H9 (cell line): ENCODE measurements at regions not wholly inside any gene's neighbourhood (a gene's known extent, or its start where the extent isn't known, plus 50 kb on each side); places are given as distances from the start of the nearest gene placed in this dataset.

Experiments
- DNase-seq: peaks from one replicate; pipeline ENCODE4 v3.0.0-alpha.2; 2017
- H2AFZ ChIP-seq: one replicate; pipeline ENCODE4 v1.6.1; 2013; ENCODE audit warnings: mild to moderate bottlenecking, low read length, control low read depth, moderate library complexity
- H2AK5ac ChIP-seq: 2 replicates; pipeline ENCODE4 v1.6.1; 2013; ENCODE audit warnings: low read length, control low read depth, mixed read lengths; ENCODE audit not compliant: insufficient read length
- H2BK120ac ChIP-seq: one replicate; pipeline ENCODE4 v1.6.1; 2013; ENCODE audit warnings: low read depth, mild to moderate bottlenecking, low read length, control low read depth, inconsistent platforms; ENCODE audit not compliant: poor library complexity, severe bottlenecking
- H2BK12ac ChIP-seq: 2 replicates; pipeline ENCODE4 v1.6.1; 2013; ENCODE audit warnings: low read length, control low read depth, mixed read lengths, low read depth; ENCODE audit not compliant: insufficient read length
- H2BK15ac ChIP-seq: 2 replicates; pipeline ENCODE4 v1.6.1; 2013; ENCODE audit warnings: low read depth, low read length, control low read depth
- H2BK20ac ChIP-seq: one replicate; pipeline ENCODE4 v1.6.1; 2013; ENCODE audit warnings: low read depth, mild to moderate bottlenecking, low read length, control low read depth, inconsistent platforms; ENCODE audit not compliant: poor library complexity, severe bottlenecking
- H2BK5ac ChIP-seq: 2 replicates; pipeline ENCODE4 v1.6.1; 2013; ENCODE audit warnings: low read length, control low read depth, mixed read lengths; ENCODE audit not compliant: insufficient read length
- H3K14ac ChIP-seq: 2 replicates; pipeline ENCODE4 v1.6.1; 2013; ENCODE audit warnings: low read length, control low read depth; ENCODE audit not compliant: insufficient read depth
- H3K18ac ChIP-seq: 2 replicates; pipeline ENCODE4 v1.6.1; 2013; ENCODE audit warnings: low read depth, mild to moderate bottlenecking, mixed read lengths, low read length, control low read depth; ENCODE audit not compliant: insufficient read length
- H3K23ac ChIP-seq: 2 replicates; pipeline ENCODE4 v1.6.1; 2013; ENCODE audit warnings: low read length, control low read depth, mixed read lengths, low read depth; ENCODE audit not compliant: insufficient read length
- H3K23me2 ChIP-seq: 2 replicates; pipeline ENCODE4 v1.6.1; 2013; ENCODE audit warnings: low read depth, mild to moderate bottlenecking, mixed read lengths, low read length, control low read depth; ENCODE audit not compliant: insufficient read length, poor library complexity, severe bottlenecking
- H3K27ac ChIP-seq: 2 replicates; pipeline ENCODE4 v1.5.1; 2013; ENCODE audit warnings: low read length, control low read depth, mixed read lengths, low read depth; ENCODE audit not compliant: insufficient read length
- H3K27me3 ChIP-seq: 2 replicates; pipeline ENCODE4 v1.6.1; 2013; ENCODE audit warnings: low read length, control low read depth, inconsistent platforms; ENCODE audit not compliant: insufficient read depth
- H3K4ac ChIP-seq: 2 replicates; pipeline ENCODE4 v1.6.1; 2013; ENCODE audit warnings: low read depth, mild to moderate bottlenecking, control low read depth, inconsistent platforms, low read length, moderate library complexity
- H3K4me1 ChIP-seq: 2 replicates; pipeline ENCODE4 v1.6.1; 2013; ENCODE audit warnings: low read length, control low read depth, inconsistent platforms; ENCODE audit not compliant: insufficient read depth
- H3K4me2 ChIP-seq: 2 replicates; pipeline ENCODE4 v1.6.1; 2013; ENCODE audit warnings: low read length, control low read depth, mixed read lengths; ENCODE audit not compliant: insufficient read length, insufficient read depth
- H3K56ac ChIP-seq: 2 replicates; pipeline ENCODE4 v1.6.1; 2013; ENCODE audit warnings: low read depth, mild to moderate bottlenecking, mixed read lengths, low read length, control low read depth; ENCODE audit not compliant: insufficient read length
- H3K79me1 ChIP-seq: 2 replicates; pipeline ENCODE4 v1.6.1; 2013; ENCODE audit warnings: low read depth, mild to moderate bottlenecking, moderate library complexity, low read length, control low read depth, inconsistent platforms; ENCODE audit not compliant: insufficient read depth, poor library complexity, severe bottlenecking
- H3K79me2 ChIP-seq: 2 replicates; pipeline ENCODE4 v1.6.1; 2013; ENCODE audit warnings: low read length, control low read depth, inconsistent platforms; ENCODE audit not compliant: insufficient read depth
- H3K9ac ChIP-seq: 2 replicates; pipeline ENCODE4 v1.6.1; 2013; ENCODE audit warnings: low read length, control low read depth, mixed read lengths; ENCODE audit not compliant: insufficient read length; ENCODE audit errors: extremely low read depth
- H3K9me3 ChIP-seq: one replicate; pipeline ENCODE4 v1.6.1; 2013; ENCODE audit warnings: low read depth, low read length, inconsistent platforms; ENCODE audit not compliant: control insufficient read depth
- H3T11ph ChIP-seq: one replicate; pipeline ENCODE4 v1.6.1; 2013; ENCODE audit warnings: mild to moderate bottlenecking, low read length, control low read depth, inconsistent platforms
- H4K20me1 ChIP-seq: one replicate; pipeline ENCODE4 v1.6.1; 2013; ENCODE audit not compliant: control insufficient read depth, insufficient read length, insufficient read depth
- H4K5ac ChIP-seq: 2 replicates; pipeline ENCODE4 v1.6.1; 2013; ENCODE audit warnings: low read depth, mild to moderate bottlenecking, mixed read lengths, low read length, control low read depth; ENCODE audit not compliant: insufficient read length
- H4K8ac ChIP-seq: replicated peaks from 2 replicates; pipeline ENCODE4 v1.6.1; 2013; ENCODE audit warnings: low read length, control low read depth, mixed read lengths, low read depth; ENCODE audit not compliant: insufficient read length
- H4K91ac ChIP-seq: 2 replicates; pipeline ENCODE4 v1.6.1; 2013; ENCODE audit warnings: low read depth, mild to moderate bottlenecking, moderate library complexity, mixed read lengths, low read length, control low read depth; ENCODE audit not compliant: insufficient read length
- H3K27ac Mint-ChIP-seq, 3 experiments: 2 replicates in 2 of 3; 3 replicates in 1 of 3; pipeline ENCODE4 v1.8.0; 2020 to 2021; ENCODE audit warnings: mixed read lengths in 3 of 3, mild to moderate bottlenecking in 1 of 3, moderate library complexity in 1 of 3
- H3K27me3 Mint-ChIP-seq: 2 replicates; pipeline ENCODE4 v1.8.0; 2021; ENCODE audit warnings: low read depth, mild to moderate bottlenecking, moderate library complexity, mixed read lengths
- H3K36me3 Mint-ChIP-seq, 3 experiments: 2 replicates in 2 of 3; 3 replicates in 1 of 3; pipeline ENCODE4 v1.8.0; 2020 to 2021; ENCODE audit warnings: low read depth in 3 of 3, mixed read lengths in 3 of 3; ENCODE audit not compliant: insufficient read depth in 1 of 3
- H3K4me1 Mint-ChIP-seq, 2 experiments: 2 replicates each; pipeline ENCODE4 v1.8.0; 2020; ENCODE audit warnings: mixed read lengths in 2 of 2
- H3K4me3 Mint-ChIP-seq, 2 experiments: 2 replicates in 1 of 2; 3 replicates in 1 of 2; pipeline ENCODE4 v1.8.0; 2020 to 2021; ENCODE audit warnings: mild to moderate bottlenecking in 2 of 2, mixed read lengths in 2 of 2, moderate library complexity in 1 of 2
- H3K9me3 Mint-ChIP-seq, 2 experiments: 2 replicates in 1 of 2; 3 replicates in 1 of 2; pipeline ENCODE4 v1.8.0; 2020; ENCODE audit warnings: mild to moderate bottlenecking in 2 of 2, mixed read lengths in 2 of 2, moderate library complexity in 1 of 2
- CTCF ChIP-seq: fragments of 200-600 bp; sonication (generic); conservative IDR thresholded peaks from 3 replicates; pipeline ENCODE4 v1.8.0; 2021; ENCODE audit warnings: antibody characterized with exemption, mild to moderate bottlenecking
- WGBS: extraction: QIAGEN DNeasy Blood & Tissue Kit; methylation state at CpG from one replicate; pipeline ENCODE4 v1.1.7; 2013; ENCODE audit warnings: missing lambda C conversion rate, low lambda C conversion rate, mixed read lengths; ENCODE audit not compliant: insufficient read length; ENCODE audit errors: extremely low coverage; 5-methylcytosine and 5-hydroxymethylcytosine counted together

GRCh38 chr9:113659740-113660139, 196.2 kb downstream of the RGS3 start:
- no peaks in the 10 kb centered on the region for H3K23me2 ChIP-seq
- H3K27ac Mint-ChIP-seq, result peak overlapping the region in 1 of 3 experiments; percentile 52; a peak in 2 of 7 replicates
- no peak overlapping the region for H2BK20ac ChIP-seq
- WGBS, result no CpG with 5 or more reads among the region's 3 CpGs
- H3K27me3 ChIP-seq, result no peaks in the 10 kb centered on the region
- no peak overlapping the region for H3K56ac ChIP-seq
- H2AK5ac ChIP-seq, result no peak overlapping the region
- H3K4me1 ChIP-seq, result peaks cover 5% of the 10 kb centered on the region; the same call in 1 of the 2 replicates
- H3K27me3 Mint-ChIP-seq, result peaks cover 4% of the 10 kb centered on the region
- H2BK120ac ChIP-seq, result no peak overlapping the region
- no peak overlapping the region for H4K5ac ChIP-seq
- H3K4me3 Mint-ChIP-seq, result no peak overlapping the region
- H3K79me2 ChIP-seq, result 0 out of 2 replicates have a peak, but pooled peaks cover 1% of the 10 kb centered on the region
- H2BK15ac ChIP-seq, result no peak overlapping the region
- H3K79me1 ChIP-seq, result no peaks in the 10 kb centered on the region
- H2AFZ ChIP-seq, result no peak overlapping the region
- H3K23ac ChIP-seq, result no peak overlapping the region
- no peak overlapping the region for H3T11ph ChIP-seq
- H3K18ac ChIP-seq, result no peak overlapping the region
- H2BK12ac ChIP-seq, result no peak overlapping the region
- H3K9me3 ChIP-seq, result no peaks in the 10 kb centered on the region
- H3K4ac ChIP-seq, result no peak overlapping the region
- no peak overlapping the region for H4K91ac ChIP-seq
- no peaks in the 10 kb centered on the region for H3K36me3 Mint-ChIP-seq
- H2BK5ac ChIP-seq, result no peak overlapping the region
- no peaks in the 10 kb centered on the region for H3K9me3 Mint-ChIP-seq
- no peak overlapping the region for H4K8ac ChIP-seq
- H3K27ac ChIP-seq, result no peak overlapping the region
- H3K4me1 Mint-ChIP-seq, result peaks cover 10 to 21% of the 10 kb centered on the region in 2 experiments
- no peak overlapping the region for H3K4me2 ChIP-seq
- TF ChIP-seq CTCF, result no peak
- no peak overlapping the region for H3K14ac ChIP-seq
- no peaks in the 10 kb centered on the region for H4K20me1 ChIP-seq
- H3K9ac ChIP-seq, result no peak overlapping the region
- no peak for DNase-seq
